ENCODE measurements at regions not wholly inside any gene's neighbourhood (a gene's known extent, or its start where the extent isn't known, plus 50 kb on each side); places are given as distances from the start of the nearest gene placed in this dataset.

GRCh38 chr12:28693565-28694219 lies 455.4 kb upstream of the FAR2 start:
- no peaks in the 10 kb centered on the region for H3K27me3 ChIP-seq (ENCODE audit: insufficient read depth, low read depth, low read length)
- H3K79me2 ChIP-seq (replicated peaks; ENCODE audit: insufficient read depth, low read length), result no peaks in the 10 kb centered on the region
- no peak overlapping the region for H3K4me3 ChIP-seq (ENCODE audit: low read length)
- H2AFZ ChIP-seq (ENCODE audit: low read depth, low read length), result no peak overlapping the region
- H4K20me1 ChIP-seq (ENCODE audit: insufficient read depth), result no peaks in the 10 kb centered on the region
- no peak overlapping the region for H3K27ac ChIP-seq (ENCODE audit: low read length)
- no peaks in the 10 kb centered on the region for H3F3A ChIP-seq (ENCODE audit: insufficient read depth, low read length, poor library complexity, severe bottlenecking)
- no peak overlapping the region for H3K9ac ChIP-seq (ENCODE audit: low read length)
- H3K36me3 ChIP-seq (ENCODE audit: insufficient read depth, low read length), result no peaks in the 10 kb centered on the region
- H3K4me2 ChIP-seq (ENCODE audit: low read length), result no peak overlapping the region
- no peaks in the 10 kb centered on the region for H3K9me2 ChIP-seq (ENCODE audit: insufficient read depth, low read length)
- no peak for TF ChIP-seq EZH2 (IDR thresholded peaks at IDR 0.05; ENCODE audit: borderline replicate concordance, insufficient read depth, low read length, poor library complexity, severe bottlenecking)
- H3K9me3 ChIP-seq (ENCODE audit: low read length), result no peaks in the 10 kb centered on the region

- H2AFZ ChIP-seq (ENCODE audit: low read depth, low read length), result no peak overlapping the region
- no peaks in the 10 kb centered on the region for H4K20me1 ChIP-seq (ENCODE audit: insufficient read depth)
- H3K4me2 ChIP-seq (ENCODE audit: low read length), result no peak overlapping the region
- TF ChIP-seq POLR2AphosphoS5 (IDR thresholded peaks at IDR 0.05) (no peak), EP300 (conservative IDR thresholded peaks at IDR 0.05; ENCODE audit: poor library complexity, severe bottlenecking) (no peak), REST (IDR thresholded peaks at IDR 0.05; ENCODE audit: borderline replicate concordance) (no peak), RAD21 (conservative IDR thresholded peaks at IDR 0.05) (no peak), EZH2 (IDR thresholded peaks at IDR 0.05; ENCODE audit: borderline replicate concordance, insufficient read depth, low read length, poor library complexity, severe bottlenecking) (no peak), SMC3 (conservative IDR thresholded peaks at IDR 0.05; ENCODE audit: poor library complexity) (no peak)
- H3K4me3 ChIP-seq (ENCODE audit: low read length), result no peak overlapping the region
- H3K9ac ChIP-seq (ENCODE audit: low read length), result no peak overlapping the region
- no peaks in the 10 kb centered on the region for H3K27me3 ChIP-seq (ENCODE audit: insufficient read depth, low read depth, low read length)
- H3K27ac ChIP-seq (ENCODE audit: low read length), result no peak overlapping the region
- H3K9me2 ChIP-seq (ENCODE audit: insufficient read depth, low read length), result no peaks in the 10 kb centered on the region
- no peaks in the 10 kb centered on the region for H3K79me2 ChIP-seq (replicated peaks; ENCODE audit: insufficient read depth, low read length)
- H3K36me3 ChIP-seq (ENCODE audit: insufficient read depth, low read length), result no peaks in the 10 kb centered on the region
- no peaks in the 10 kb centered on the region for H3F3A ChIP-seq (ENCODE audit: insufficient read depth, low read length, poor library complexity, severe bottlenecking)
- H3K9me3 ChIP-seq (ENCODE audit: low read length), result no peaks in the 10 kb centered on the region
Observed at GRCh38 chr12:28698553-28698952, 450.5 kb upstream of the FAR2 start.

GRCh38 chr12:28699029-28699428 lies 450.0 kb upstream of the FAR2 start:
- Histone ChIP-seq H3K79me2 (replicated peaks; ENCODE audit: insufficient read depth, low read length) (no peaks in the 10 kb centered on the region), H3K4me2 (ENCODE audit: low read length) (no peak overlapping the region), H3F3A (ENCODE audit: insufficient read depth, low read length, poor library complexity, severe bottlenecking) (no peaks in the 10 kb centered on the region), H3K27me3 (ENCODE audit: insufficient read depth, low read depth, low read length) (no peaks in the 10 kb centered on the region), H3K9ac (ENCODE audit: low read length) (no peak overlapping the region), H3K27ac (ENCODE audit: low read length) (no peak overlapping the region), H2AFZ (ENCODE audit: low read depth, low read length) (no peak overlapping the region), H4K20me1 (ENCODE audit: insufficient read depth) (no peaks in the 10 kb centered on the region), H3K36me3 (ENCODE audit: insufficient read depth, low read length) (no peaks in the 10 kb centered on the region), H3K4me3 (ENCODE audit: low read length) (no peak overlapping the region), H3K9me3 (ENCODE audit: low read length) (no peaks in the 10 kb centered on the region), H3K9me2 (ENCODE audit: insufficient read depth, low read length) (no peaks in the 10 kb centered on the region)
- no peak for TF ChIP-seq RAD21 (conservative IDR thresholded peaks at IDR 0.05)
